ENCODE measurements at regions not wholly inside any gene's neighbourhood (a gene's known extent, or its start where the extent isn't known, plus 50 kb on each side); places are given as distances from the start of the nearest gene placed in this dataset.
"Not testable (repeated sequence)": the region's sequence is repeated elsewhere in the genome, so short reads cannot be mapped to it uniquely, and the experiment has no call there.

GRCh38 chr3:137338400-137338799 lies 380.6 kb downstream of the IL20RB start:
- DNase-seq (ENCODE audit: low read depth); in situ Hi-C loops (cut with HindIII; ENCODE audit: low pct_unique_long_range_greater_than_20kb, low sequenced_read_pairs): not testable (repeated sequence)

- DNase-seq (ENCODE audit: low read depth), result no peak
- in situ Hi-C loops (cut with HindIII; ENCODE audit: low pct_unique_long_range_greater_than_20kb, low sequenced_read_pairs), result no loop called here
These were observed 385.5 kb downstream of the IL20RB start for GRCh38 chr3:137343283-137343682.

- DNase-seq (ENCODE audit: low read depth), result no peak
- in situ Hi-C loops (cut with HindIII; ENCODE audit: low pct_unique_long_range_greater_than_20kb, low sequenced_read_pairs), result no loop called here
These were observed 389.3 kb downstream of the IL20RB start for GRCh38 chr3:137347132-137347531.

- in situ Hi-C loops (cut with HindIII; ENCODE audit: low pct_unique_long_range_greater_than_20kb, low sequenced_read_pairs), result no loop called here
- DNase-seq (ENCODE audit: low read depth), result no peak
These were observed 390.1 kb downstream of the IL20RB start for GRCh38 chr3:137347817-137348368.

- in situ Hi-C loops (cut with HindIII; ENCODE audit: low pct_unique_long_range_greater_than_20kb, low sequenced_read_pairs), result no loop called here
- DNase-seq (ENCODE audit: low read depth), result no peak
These were observed 391.2 kb downstream of the IL20RB start for GRCh38 chr3:137348936-137349335.

- in situ Hi-C loops (cut with HindIII; ENCODE audit: low pct_unique_long_range_greater_than_20kb, low sequenced_read_pairs), result no loop called here
- no peak for DNase-seq (ENCODE audit: low read depth)
These were observed 392.0 kb downstream of the IL20RB start for GRCh38 chr3:137349557-137350348.

- in situ Hi-C loops (cut with HindIII; ENCODE audit: low pct_unique_long_range_greater_than_20kb, low sequenced_read_pairs), result no loop called here
- no peak for DNase-seq (ENCODE audit: low read depth)
These were observed 402.9 kb downstream of the IL20RB start for GRCh38 chr3:137360531-137361201.

GRCh38 chr3:137382005-137382594 lies 382.0 kb upstream of the SOX14 start:
- in situ Hi-C loops (cut with HindIII; ENCODE audit: low pct_unique_long_range_greater_than_20kb, low sequenced_read_pairs), result no loop called here

GRCh38 chr3:137385922-137386321 lies 378.2 kb upstream of the SOX14 start:
- no peak for DNase-seq (ENCODE audit: low read depth)
- in situ Hi-C loops (cut with HindIII; ENCODE audit: low pct_unique_long_range_greater_than_20kb, low sequenced_read_pairs), result no loop called here

More at GRCh38 chr3:137382005-137382594, 382.0 kb upstream of the SOX14 start:
- DNase-seq (ENCODE audit: low read depth), result no peak

- DNase-seq (ENCODE audit: low read depth), result no peak
- in situ Hi-C loops (cut with HindIII; ENCODE audit: low pct_unique_long_range_greater_than_20kb, low sequenced_read_pairs), result no loop called here
These were observed 354.5 kb upstream of the SOX14 start for GRCh38 chr3:137409584-137409983.

- in situ Hi-C loops (cut with HindIII; ENCODE audit: low pct_unique_long_range_greater_than_20kb, low sequenced_read_pairs), result no loop called here
- DNase-seq (ENCODE audit: low read depth), result no peak
These were observed 354.1 kb upstream of the SOX14 start for GRCh38 chr3:137410028-137410427.

- no peak for DNase-seq (ENCODE audit: low read depth)
- in situ Hi-C loops (cut with HindIII; ENCODE audit: low pct_unique_long_range_greater_than_20kb, low sequenced_read_pairs), result no loop called here
These were observed 343.7 kb upstream of the SOX14 start for GRCh38 chr3:137420198-137420995.

GRCh38 chr3:137438561-137438960 lies 325.6 kb upstream of the SOX14 start:
- no peak for DNase-seq (ENCODE audit: low read depth)
- in situ Hi-C loops (cut with HindIII; ENCODE audit: low pct_unique_long_range_greater_than_20kb, low sequenced_read_pairs), result no loop called here

- no peak for DNase-seq (ENCODE audit: low read depth)
- in situ Hi-C loops (cut with HindIII; ENCODE audit: low pct_unique_long_range_greater_than_20kb, low sequenced_read_pairs), result no loop called here
These were observed 303.2 kb upstream of the SOX14 start for GRCh38 chr3:137460944-137461343.

GRCh38 chr3:137463131-137463530 lies 301.0 kb upstream of the SOX14 start:
- in situ Hi-C loops (cut with HindIII; ENCODE audit: low pct_unique_long_range_greater_than_20kb, low sequenced_read_pairs), result no loop called here
- no peak for DNase-seq (ENCODE audit: low read depth)

GRCh38 chr3:137464341-137464740 lies 299.8 kb upstream of the SOX14 start:
- in situ Hi-C loops (cut with HindIII; ENCODE audit: low pct_unique_long_range_greater_than_20kb, low sequenced_read_pairs), result no loop called here
- DNase-seq (ENCODE audit: low read depth), result no peak

GRCh38 chr3:137468446-137468845 lies 295.7 kb upstream of the SOX14 start:
- in situ Hi-C loops (cut with HindIII; ENCODE audit: low pct_unique_long_range_greater_than_20kb, low sequenced_read_pairs), result no loop called here
- DNase-seq (ENCODE audit: low read depth), result no peak

GRCh38 chr3:137469263-137469662 lies 294.9 kb upstream of the SOX14 start:
- in situ Hi-C loops (cut with HindIII; ENCODE audit: low pct_unique_long_range_greater_than_20kb, low sequenced_read_pairs), result no loop called here
- no peak for DNase-seq (ENCODE audit: low read depth)

Measured in Caki2 (cell line).